ENCODE measurements at regions not wholly inside any gene's neighbourhood (a gene's known extent, or its start where the extent isn't known, plus 50 kb on each side); places are given as distances from the start of the nearest gene placed in this dataset.

DNA sequence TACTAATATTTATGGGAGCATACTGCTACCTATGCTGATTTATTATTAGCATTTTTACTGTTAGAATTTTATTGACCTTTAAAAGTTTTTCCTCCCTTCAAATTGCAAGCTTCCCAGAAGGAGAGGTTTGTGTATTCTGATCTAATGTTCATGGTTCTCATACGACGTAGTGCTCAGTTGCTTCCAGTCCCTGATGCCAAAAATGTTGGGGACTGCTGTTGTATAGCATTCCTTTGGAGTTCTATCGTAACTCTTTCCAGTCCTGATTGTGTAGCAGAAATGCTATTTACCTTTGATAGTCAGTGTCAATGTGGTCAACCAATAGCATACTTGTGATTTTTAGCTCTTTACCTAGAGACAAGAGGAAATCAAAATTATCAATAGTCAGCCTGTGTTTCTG is 69.5 kb upstream of the ZSWIM2 start:
- intact Hi-C loops (cut with DNase I), result no loop called here
- Histone ChIP-seq H3K9me3 (no peaks in the 10 kb centered on the region), H3K27ac (no peak overlapping the region), H3K4me1 (no peaks in the 10 kb centered on the region), H3K36me3 (no peaks in the 10 kb centered on the region), H3K27me3 (no peaks in the 10 kb centered on the region), H3K4me3 (no peak overlapping the region)
- TF ChIP-seq, protein P1, sequence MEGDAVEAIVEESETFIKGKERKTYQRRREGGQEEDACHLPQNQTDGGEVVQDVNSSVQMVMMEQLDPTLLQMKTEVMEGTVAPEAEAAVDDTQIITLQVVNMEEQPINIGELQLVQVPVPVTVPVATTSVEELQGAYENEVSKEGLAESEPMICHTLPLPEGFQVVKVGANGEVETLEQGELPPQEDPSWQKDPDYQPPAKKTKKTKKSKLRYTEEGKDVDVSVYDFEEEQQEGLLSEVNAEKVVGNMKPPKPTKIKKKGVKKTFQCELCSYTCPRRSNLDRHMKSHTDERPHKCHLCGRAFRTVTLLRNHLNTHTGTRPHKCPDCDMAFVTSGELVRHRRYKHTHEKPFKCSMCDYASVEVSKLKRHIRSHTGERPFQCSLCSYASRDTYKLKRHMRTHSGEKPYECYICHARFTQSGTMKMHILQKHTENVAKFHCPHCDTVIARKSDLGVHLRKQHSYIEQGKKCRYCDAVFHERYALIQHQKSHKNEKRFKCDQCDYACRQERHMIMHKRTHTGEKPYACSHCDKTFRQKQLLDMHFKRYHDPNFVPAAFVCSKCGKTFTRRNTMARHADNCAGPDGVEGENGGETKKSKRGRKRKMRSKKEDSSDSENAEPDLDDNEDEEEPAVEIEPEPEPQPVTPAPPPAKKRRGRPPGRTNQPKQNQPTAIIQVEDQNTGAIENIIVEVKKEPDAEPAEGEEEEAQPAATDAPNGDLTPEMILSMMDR (IDR thresholded peaks at IDR 0.05), result no peak
- no peak for DNase-seq (ENCODE audit: low spot score in 2 of 2)

DNA sequence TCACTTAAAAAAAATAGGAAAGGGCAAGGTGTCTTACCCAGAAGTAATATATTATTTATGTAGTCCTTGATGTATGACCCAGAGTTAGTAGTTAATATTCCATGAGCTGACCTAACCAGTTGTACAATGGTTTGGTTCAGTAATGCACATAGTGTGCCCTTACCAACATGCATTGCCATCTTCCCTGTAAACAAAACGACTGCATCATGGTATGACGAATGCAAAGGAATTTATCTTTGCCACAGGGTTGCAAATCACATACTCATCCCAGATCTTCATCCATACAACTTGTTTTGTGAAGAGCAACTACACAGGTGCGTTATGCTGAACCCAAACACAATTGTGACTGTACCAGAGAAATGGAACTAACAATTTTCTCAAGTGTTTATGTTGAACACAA is 68.9 kb upstream of the ZSWIM2 start:
- no peaks in the 10 kb centered on the region for H3K4me1 ChIP-seq
- no peak for DNase-seq (ENCODE audit: low spot score in 2 of 2)
- H3K27ac ChIP-seq, result no peak overlapping the region
- TF ChIP-seq, protein P1 (IDR thresholded peaks at IDR 0.05), result no peak
- H3K27me3 ChIP-seq, result no peaks in the 10 kb centered on the region
- H3K9me3 ChIP-seq, result no peaks in the 10 kb centered on the region
- H3K36me3 ChIP-seq, result no peaks in the 10 kb centered on the region
- no peak overlapping the region for H3K4me3 ChIP-seq
- intact Hi-C loops (cut with DNase I), result no loop called here

GRCh38 chr2:186913870-186914269 is 64.9 kb upstream of the ZSWIM2 start:
- no peak for DNase-seq (ENCODE audit: low spot score in 2 of 2)
- H3K27ac ChIP-seq, result no peak overlapping the region
- no peaks in the 10 kb centered on the region for H3K27me3 ChIP-seq
- no peaks in the 10 kb centered on the region for H3K9me3 ChIP-seq
- H3K4me1 ChIP-seq, result peaks cover 0 to 2% of the 10 kb centered on the region in 2 donors
- intact Hi-C loops (cut with DNase I), result no loop called here
- H3K36me3 ChIP-seq, result no peaks in the 10 kb centered on the region
- H3K4me3 ChIP-seq, result no peak overlapping the region
- TF ChIP-seq, protein P1 (IDR thresholded peaks at IDR 0.05), result no peak

DNA sequence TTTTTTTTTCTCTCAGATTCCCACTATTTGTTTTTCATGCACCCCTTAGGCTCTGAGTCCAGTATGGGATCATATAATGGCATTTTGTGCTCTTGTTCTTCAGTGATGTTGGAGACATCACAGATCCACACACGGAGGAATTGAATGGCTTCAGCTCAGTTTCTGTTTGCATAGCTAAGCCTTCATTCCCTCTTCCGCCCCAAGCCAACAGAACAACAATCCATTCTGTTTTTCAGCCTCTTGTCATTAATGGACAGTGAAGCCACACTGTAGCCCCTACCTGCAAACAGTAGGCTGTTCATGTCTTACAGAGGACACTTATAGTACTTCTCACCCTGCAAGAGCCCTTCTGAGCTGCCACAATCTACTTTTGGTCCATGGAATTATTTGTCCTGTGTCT is 64.0 kb upstream of the ZSWIM2 start:
- Histone ChIP-seq H3K27ac (no peak overlapping the region), H3K4me1 (peaks cover 0 to 3% of the 10 kb centered on the region in 2 donors), H3K4me3 (no peak overlapping the region), H3K27me3 (no peaks in the 10 kb centered on the region), H3K36me3 (no peaks in the 10 kb centered on the region), H3K9me3 (no peaks in the 10 kb centered on the region)
- TF ChIP-seq, protein P1 (IDR thresholded peaks at IDR 0.05), result no peak
- no peak for DNase-seq (ENCODE audit: low spot score in 2 of 2)
- intact Hi-C loops (cut with DNase I), result no loop called here

- DNase-seq (ENCODE audit: low spot score in 2 of 2), result no peak
- Histone ChIP-seq H3K9me3 (no peaks in the 10 kb centered on the region), H3K36me3 (no peaks in the 10 kb centered on the region), H3K27me3 (no peaks in the 10 kb centered on the region), H3K27ac (no peak overlapping the region), H3K4me1 (peaks cover 0 to 3% of the 10 kb centered on the region in 2 donors), H3K4me3 (no peak overlapping the region)
- TF ChIP-seq, protein P1 (IDR thresholded peaks at IDR 0.05), result no peak
- intact Hi-C loops (cut with DNase I), result no loop called here
Observed at GRCh38 chr2:186911551-186912085, 62.6 kb upstream of the ZSWIM2 start.

DNA sequence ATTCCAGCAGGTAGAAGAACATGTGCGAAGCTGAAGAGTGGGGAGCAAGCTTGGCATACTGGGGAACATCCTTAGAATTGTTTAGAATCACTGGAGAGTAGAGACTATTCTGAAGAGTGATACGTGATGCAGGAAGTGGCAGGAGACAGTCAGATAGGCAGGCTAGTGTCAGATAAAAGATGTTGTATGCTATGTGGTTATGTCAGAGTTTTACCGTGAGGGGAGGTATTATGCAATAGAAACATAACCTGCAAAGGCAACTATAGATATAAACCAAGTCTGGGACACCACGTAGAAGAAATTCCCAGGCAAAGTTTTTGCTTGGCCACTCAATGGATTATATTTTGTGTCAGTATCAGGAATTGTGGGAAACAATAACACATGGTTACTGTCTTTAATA is 62.0 kb upstream of the ZSWIM2 start:
- no peaks in the 10 kb centered on the region for H3K36me3 ChIP-seq
- intact Hi-C loops (cut with DNase I), result no loop called here
- no peak overlapping the region for H3K4me3 ChIP-seq
- TF ChIP-seq, protein P1 (IDR thresholded peaks at IDR 0.05), result no peak
- no peaks in the 10 kb centered on the region for H3K9me3 ChIP-seq
- no peak overlapping the region for H3K27ac ChIP-seq
- H3K27me3 ChIP-seq, result no peaks in the 10 kb centered on the region
- DNase-seq (ENCODE audit: low spot score in 2 of 2), result no peak
- H3K4me1 ChIP-seq, result peaks cover 0 to 3% of the 10 kb centered on the region in 2 donors
